ENCODE measurements at regions not wholly inside any gene's neighbourhood (a gene's known extent, or its start where the extent isn't known, plus 50 kb on each side); places are given as distances from the start of the nearest gene placed in this dataset.

DNA sequence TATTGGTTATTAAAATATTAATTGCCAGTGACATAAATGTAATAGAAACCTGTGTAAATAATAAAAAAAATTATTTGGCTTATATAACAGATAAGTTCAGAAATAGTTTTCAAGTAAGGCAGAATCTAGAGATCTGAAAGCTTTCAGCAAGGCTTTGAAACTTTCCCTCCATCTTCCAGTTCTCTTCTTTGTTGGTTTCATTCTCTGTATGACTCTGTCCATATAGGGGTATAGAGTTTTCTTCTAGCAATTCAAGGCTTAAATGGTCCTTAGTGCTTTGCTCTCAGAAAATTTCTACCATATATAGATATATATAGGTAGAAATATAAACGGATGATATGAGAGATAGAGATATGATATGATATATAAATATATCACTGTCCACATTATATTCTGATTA, 160.5 kb upstream of the GABRA2 start:
- TF ChIP-seq, protein P1, sequence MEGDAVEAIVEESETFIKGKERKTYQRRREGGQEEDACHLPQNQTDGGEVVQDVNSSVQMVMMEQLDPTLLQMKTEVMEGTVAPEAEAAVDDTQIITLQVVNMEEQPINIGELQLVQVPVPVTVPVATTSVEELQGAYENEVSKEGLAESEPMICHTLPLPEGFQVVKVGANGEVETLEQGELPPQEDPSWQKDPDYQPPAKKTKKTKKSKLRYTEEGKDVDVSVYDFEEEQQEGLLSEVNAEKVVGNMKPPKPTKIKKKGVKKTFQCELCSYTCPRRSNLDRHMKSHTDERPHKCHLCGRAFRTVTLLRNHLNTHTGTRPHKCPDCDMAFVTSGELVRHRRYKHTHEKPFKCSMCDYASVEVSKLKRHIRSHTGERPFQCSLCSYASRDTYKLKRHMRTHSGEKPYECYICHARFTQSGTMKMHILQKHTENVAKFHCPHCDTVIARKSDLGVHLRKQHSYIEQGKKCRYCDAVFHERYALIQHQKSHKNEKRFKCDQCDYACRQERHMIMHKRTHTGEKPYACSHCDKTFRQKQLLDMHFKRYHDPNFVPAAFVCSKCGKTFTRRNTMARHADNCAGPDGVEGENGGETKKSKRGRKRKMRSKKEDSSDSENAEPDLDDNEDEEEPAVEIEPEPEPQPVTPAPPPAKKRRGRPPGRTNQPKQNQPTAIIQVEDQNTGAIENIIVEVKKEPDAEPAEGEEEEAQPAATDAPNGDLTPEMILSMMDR (IDR thresholded peaks at IDR 0.05): no peak
- TF ChIP-seq ZFX (IDR thresholded peaks at IDR 0.05; ENCODE audit: borderline replicate concordance): no peak

Data from 22Rv1 (cell line).